Ishikawa (cell line): ENCODE measurements at regions not wholly inside any gene's neighbourhood (a gene's known extent, or its start where the extent isn't known, plus 50 kb on each side); places are given as distances from the start of the nearest gene placed in this dataset.

Experiments used
- CEBPB ChIP-seq: IDR thresholded peaks from 2 replicates; pipeline ENCODE4 v1.6.1; 2012
- CREB1 ChIP-seq: IDR thresholded peaks from 2 replicates; pipeline ENCODE4 v1.6.1; 2012; ENCODE audit warnings: low read depth
- EGR1 ChIP-seq: IDR thresholded peaks from 2 replicates; pipeline ENCODE4 v1.6.1; 2012
- EP300 ChIP-seq: IDR thresholded peaks from 2 replicates; pipeline ENCODE4 v1.6.1; 2012; ENCODE audit warnings: borderline replicate concordance
- FOXM1 ChIP-seq: IDR thresholded peaks from 2 replicates; pipeline ENCODE4 v1.6.1; 2012; ENCODE audit warnings: low read depth, borderline replicate concordance
- MAX ChIP-seq: IDR thresholded peaks from 2 replicates; pipeline ENCODE4 v1.6.1; 2012
- NFIC ChIP-seq: IDR thresholded peaks from 2 replicates; pipeline ENCODE4 v1.6.1; 2012
- RAD21 ChIP-seq: IDR thresholded peaks from 2 replicates; pipeline ENCODE4 v1.6.1; 2012; ENCODE audit warnings: low read depth
- REST ChIP-seq: IDR thresholded peaks from 2 replicates; pipeline ENCODE4 v1.6.1; 2012; ENCODE audit warnings: low read depth, mild to moderate bottlenecking
- TAF1 ChIP-seq: IDR thresholded peaks from 2 replicates; pipeline ENCODE4 v1.6.1; 2012; ENCODE audit warnings: low read depth, mild to moderate bottlenecking
- TCF12 ChIP-seq: IDR thresholded peaks from 2 replicates; pipeline ENCODE4 v1.6.1; 2012; ENCODE audit warnings: low read depth
- TEAD4 ChIP-seq: IDR thresholded peaks from 2 replicates; pipeline ENCODE4 v1.6.1; 2012
- USF1 ChIP-seq: IDR thresholded peaks from 2 replicates; pipeline ENCODE4 v1.6.1; 2012
- YY1 ChIP-seq: IDR thresholded peaks from 2 replicates; pipeline ENCODE4 v1.6.1; 2012; ENCODE audit warnings: low read depth
- ZBTB7A ChIP-seq: IDR thresholded peaks from 2 replicates; pipeline ENCODE4 v1.6.1; 2012; ENCODE audit warnings: low read depth

GRCh38 chr14:87368751-87369150, 624.2 kb downstream of the GALC start:
- TF ChIP-seq CEBPB: no peak

- TF ChIP-seq FOXM1 (no peak), NFIC (no peak), ZBTB7A (no peak), CEBPB (no peak), USF1 (no peak), TAF1 (no peak), CREB1 (no peak), MAX (no peak), TEAD4 (no peak), EGR1 (no peak), TCF12 (no peak), EP300 (no peak), YY1 (no peak), REST (no peak), RAD21 (no peak)
Measured at GRCh38 chr14:87351007-87351406, 642.0 kb downstream of the GALC start.

- TF ChIP-seq NFIC: no peak
- TF ChIP-seq EGR1: no peak
- no peak for TF ChIP-seq RAD21
- TF ChIP-seq MAX: no peak
- TF ChIP-seq TAF1: no peak
- TF ChIP-seq REST: no peak
- TF ChIP-seq FOXM1: no peak
- TF ChIP-seq ZBTB7A: no peak
- TF ChIP-seq TEAD4: no peak
- no peak for TF ChIP-seq CREB1
- TF ChIP-seq USF1: no peak
- no peak for TF ChIP-seq TCF12
- no peak for TF ChIP-seq YY1
- no peak for TF ChIP-seq EP300
- TF ChIP-seq CEBPB: no peak
Measured at GRCh38 chr14:87349921-87350320, 643.1 kb downstream of the GALC start.

- TF ChIP-seq REST (no peak), EP300 (no peak), CREB1 (no peak), MAX (no peak), FOXM1 (no peak)
Measured at GRCh38 chr14:87343652-87344051, 649.3 kb downstream of the GALC start.

- no peak for TF ChIP-seq TCF12
- no peak for TF ChIP-seq REST
- no peak for TF ChIP-seq CREB1
- no peak for TF ChIP-seq NFIC
- TF ChIP-seq USF1: no peak
- TF ChIP-seq RAD21: no peak
- no peak for TF ChIP-seq YY1
- no peak for TF ChIP-seq FOXM1
- no peak for TF ChIP-seq EGR1
- TF ChIP-seq TEAD4: no peak
- no peak for TF ChIP-seq EP300
- no peak for TF ChIP-seq CEBPB
- TF ChIP-seq ZBTB7A: no peak
- no peak for TF ChIP-seq MAX
- no peak for TF ChIP-seq TAF1
Measured at GRCh38 chr14:87334997-87335685, 657.8 kb downstream of the GALC start.
